ENCODE measurements at regions not wholly inside any gene's neighbourhood (a gene's known extent, or its start where the extent isn't known, plus 50 kb on each side); places are given as distances from the start of the nearest gene placed in this dataset.

DNA sequence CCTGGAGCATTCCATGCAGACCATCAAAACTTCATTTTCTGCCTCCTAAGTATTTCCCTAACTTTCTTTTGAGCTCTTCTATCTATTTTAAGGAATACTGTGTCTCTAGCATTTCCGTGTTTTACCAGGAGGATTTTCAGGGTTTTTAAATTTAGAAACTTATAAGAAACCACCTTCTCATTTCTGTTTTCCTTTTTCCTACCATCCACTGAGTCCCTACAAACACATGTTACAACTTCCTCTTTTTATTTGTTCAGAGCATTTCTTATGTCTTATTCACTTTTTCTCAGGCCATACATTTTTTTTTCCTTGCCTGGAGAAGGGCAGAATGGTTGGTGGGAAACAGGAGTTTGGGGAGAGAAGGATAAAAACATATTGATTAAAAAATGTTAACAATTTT, 130.0 kb upstream of the BMP5 start:
- DNase-seq (ENCODE audit: low spot score), result no peak

DNA sequence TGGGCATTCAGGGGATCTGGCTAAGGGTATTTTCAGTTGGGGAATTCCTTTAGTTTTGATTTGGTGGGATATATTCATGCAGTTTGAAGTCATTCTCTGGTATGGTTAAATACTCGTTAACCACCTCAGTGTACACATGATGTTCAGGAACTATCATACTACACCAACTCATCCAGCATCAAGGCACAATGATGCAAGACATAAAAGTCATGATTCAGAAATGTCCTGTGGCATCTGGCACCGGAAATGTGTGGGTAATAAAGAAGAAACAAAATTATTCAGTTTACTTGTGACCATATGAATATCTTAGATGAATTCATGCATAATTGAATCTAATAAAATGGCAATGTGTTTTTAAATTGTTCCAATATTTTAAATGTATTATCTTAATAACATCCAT, 129.0 kb upstream of the BMP5 start:
- no peak for DNase-seq (ENCODE audit: low spot score)

DNA sequence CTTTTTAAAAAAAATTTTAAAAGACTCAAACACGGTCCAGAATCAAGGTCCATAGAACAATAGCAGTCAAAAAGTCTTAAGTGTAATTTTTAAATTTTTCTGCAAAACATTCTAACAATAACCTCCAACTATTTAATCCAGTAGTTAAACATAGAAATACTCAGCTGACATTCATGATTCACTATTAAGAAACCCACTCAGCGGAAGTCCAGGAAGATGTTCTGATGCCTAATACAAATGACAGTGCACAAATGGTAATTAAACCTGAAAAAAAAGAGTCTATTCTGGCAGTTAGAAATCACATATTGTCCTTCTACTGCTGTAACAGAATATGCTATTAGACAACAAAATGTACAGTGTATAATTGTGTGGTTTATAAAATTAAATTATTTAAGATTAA, 128.2 kb upstream of the BMP5 start:
- DNase-seq (ENCODE audit: low spot score), result no peak

DNA sequence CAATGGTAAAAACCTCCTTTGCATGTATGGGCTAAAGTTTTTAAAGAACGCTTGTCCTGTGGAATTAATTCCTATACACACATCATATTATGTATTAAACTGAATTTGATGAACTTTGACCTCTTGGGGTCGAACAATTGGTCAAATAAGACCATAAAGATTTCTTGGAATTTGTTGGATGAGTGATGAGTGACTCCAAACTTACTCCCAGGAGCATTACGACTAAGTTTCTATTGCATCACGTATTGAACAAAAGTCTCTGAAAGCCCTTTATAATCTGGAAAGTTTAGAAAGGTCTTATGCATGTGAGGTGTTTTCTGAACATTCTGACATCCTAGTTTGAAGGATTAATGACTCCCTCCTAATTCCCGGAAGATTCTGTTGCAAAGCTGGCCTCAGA, 126.9 kb upstream of the BMP5 start:
- no peak for DNase-seq (ENCODE audit: low spot score)

DNA sequence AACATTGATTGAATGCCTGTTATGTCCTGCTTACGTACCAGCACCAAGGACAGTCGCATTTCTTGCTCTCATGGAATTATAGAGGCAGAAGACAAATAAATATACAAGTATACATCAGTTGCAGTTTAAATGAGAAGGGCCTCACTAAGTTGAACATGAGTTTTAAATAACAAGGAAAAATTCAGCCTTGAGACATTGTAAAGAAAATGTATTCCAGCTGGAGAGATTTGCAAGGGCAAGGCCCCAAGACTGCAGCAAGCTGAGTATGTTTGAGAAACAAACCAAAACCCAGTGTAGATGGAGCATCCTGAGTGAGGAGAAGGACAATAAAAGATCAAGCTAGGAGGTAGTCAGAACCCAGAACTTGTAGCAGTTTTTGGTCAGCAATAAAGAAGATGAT, 123.2 kb upstream of the BMP5 start:
- DNase-seq (ENCODE audit: low spot score), result no peak

DNA sequence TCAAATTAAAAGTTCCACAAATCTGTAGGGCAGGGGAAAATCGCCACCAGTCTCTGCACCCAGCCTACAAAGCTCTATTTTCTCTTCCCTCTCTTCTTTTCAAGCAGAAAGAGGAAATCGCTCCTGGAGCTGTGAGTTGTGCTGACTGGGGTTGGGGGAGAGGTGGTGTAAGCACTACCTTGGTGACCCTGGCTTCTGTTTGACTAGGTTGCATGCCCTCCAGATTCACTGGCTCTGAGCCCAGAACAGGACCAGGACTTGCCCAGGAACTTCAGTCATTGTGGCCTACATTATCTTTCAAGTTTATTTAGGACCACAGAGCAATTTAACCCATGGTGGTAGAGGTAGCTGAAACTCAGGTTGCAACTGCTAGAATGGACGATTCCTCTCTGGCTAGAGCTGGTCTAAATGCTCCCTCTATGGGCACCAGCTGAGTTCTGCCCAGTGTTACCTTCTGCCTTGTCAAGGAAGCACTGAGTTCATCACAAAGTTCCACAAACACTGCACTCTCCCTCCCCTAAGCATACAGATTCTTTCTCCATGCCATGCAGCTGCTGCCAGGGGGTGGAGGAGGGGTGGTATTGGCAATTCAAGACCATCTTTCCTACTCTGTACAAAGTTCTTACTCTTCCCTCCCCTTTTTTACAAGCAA, 122.0 kb upstream of the BMP5 start:
- DNase-seq (ENCODE audit: low spot score), result no peak

DNA sequence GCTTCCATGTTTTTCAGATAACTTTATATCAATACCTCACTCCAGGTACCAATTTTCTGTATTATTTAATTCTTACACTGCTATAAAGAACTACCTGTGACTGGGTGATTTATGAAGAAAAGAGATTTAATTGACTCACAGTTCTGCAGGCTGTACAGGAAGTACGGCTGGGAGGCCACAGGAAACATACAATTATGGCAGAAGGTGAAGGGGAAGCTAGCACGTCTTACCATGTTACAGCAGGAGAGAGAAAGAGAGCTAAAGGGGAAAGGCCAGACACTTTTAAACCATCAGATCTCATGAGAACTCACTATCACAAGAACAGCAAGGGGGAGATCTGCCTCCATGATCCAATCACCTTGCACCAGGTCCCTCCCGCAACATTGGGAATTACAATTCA, 119.1 kb upstream of the BMP5 start:
- DNase-seq (ENCODE audit: low spot score), result no peak

DNA sequence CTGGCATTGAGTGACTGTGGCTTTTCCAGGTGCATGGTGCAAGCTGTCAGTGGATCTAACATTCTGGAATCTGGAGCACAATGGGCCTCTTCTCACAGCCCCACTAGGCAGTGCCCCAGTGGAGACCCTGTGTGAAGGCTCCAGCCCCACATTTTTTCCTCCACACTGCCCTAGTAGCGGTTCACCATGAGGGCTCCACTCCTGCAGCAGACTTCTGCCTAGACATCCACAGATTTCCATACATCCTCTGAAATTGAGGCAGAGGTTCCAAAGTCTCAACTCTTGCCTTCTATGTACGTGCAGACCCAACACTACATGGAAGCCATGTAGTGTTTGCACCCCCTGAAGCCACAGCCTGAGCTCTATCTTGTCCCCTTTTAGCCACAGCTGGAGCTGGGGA, 118.0 kb upstream of the BMP5 start:
- DNase-seq (ENCODE audit: low spot score), result no peak

DNA sequence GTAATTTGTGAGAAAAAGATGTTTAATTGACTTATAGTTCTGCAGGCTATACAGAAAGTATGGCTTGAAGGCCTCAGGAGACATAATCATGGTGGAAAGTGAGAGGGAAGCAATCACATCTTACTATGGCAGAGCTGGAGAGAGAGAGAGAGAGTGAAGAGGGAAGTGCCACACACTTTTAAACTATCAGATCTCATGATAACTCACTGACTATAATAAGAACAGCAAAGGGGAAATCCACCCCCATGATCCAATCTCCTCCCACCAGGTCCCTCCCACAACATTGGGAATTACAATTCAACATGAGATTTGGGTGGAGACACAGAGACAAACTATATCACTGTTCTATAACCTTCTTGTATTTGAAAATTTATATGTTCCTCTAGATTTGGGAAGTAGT, 117.2 kb upstream of the BMP5 start:
- no peak for DNase-seq (ENCODE audit: low spot score)

DNA sequence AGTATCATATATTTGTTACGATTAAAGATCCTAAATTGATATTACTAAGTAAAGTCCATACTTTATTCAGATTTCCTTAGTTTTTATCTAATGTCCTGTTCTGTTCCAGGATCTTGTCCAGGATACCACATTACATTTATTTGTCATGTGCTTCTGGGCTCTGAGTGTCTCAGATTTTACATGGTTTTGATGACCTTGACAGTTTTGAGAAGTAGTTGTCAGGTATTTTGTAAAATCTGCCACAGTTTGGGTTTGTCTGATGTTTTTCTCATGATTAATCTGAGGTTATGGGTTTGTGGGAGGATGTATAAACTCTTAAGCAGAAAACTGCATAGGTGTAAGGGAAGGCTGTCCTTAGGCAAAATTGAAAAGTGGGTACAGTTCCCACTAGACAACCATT, 109.9 kb upstream of the BMP5 start:
- DNase-seq (ENCODE audit: low spot score), result no peak

DNA sequence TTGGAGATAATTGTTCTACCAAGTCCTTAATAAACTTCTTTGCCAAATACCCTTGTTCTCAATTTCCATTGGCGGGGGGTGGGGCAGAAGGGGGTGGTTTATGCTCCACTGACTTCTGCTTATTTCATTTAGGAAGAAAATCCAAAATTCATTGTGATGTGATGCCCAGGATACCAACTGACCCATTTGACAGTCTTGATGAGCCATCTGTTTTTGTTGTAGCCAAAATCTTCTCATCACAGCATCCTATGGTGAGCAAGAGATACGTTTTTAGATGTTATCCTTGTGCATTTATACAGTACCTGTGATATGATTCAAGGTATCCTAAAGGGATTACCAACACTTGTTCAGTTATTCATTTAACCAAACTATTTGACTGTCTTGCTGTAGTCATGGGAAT, 108.5 kb upstream of the BMP5 start:
- DNase-seq (ENCODE audit: low spot score), result no peak

DNA sequence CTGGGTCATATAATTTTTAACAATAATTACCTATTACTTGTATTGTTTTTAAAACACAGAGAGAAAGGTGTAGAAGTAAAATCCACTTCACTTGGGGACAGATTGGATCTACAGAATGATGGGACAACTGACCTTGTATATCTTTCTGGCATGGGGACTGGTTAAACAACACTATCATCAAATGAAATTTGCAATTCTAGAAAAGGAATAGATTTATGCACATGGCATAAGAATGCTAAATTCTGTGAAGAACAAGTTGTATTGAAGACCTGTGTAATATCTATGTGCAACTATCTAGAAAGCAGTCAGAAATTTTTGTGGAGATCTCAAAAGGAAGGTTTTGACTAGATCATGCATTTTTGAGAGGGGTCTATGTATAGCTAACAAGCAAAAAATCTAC, 106.3 kb upstream of the BMP5 start:
- no peak for DNase-seq (ENCODE audit: low spot score)

DNA sequence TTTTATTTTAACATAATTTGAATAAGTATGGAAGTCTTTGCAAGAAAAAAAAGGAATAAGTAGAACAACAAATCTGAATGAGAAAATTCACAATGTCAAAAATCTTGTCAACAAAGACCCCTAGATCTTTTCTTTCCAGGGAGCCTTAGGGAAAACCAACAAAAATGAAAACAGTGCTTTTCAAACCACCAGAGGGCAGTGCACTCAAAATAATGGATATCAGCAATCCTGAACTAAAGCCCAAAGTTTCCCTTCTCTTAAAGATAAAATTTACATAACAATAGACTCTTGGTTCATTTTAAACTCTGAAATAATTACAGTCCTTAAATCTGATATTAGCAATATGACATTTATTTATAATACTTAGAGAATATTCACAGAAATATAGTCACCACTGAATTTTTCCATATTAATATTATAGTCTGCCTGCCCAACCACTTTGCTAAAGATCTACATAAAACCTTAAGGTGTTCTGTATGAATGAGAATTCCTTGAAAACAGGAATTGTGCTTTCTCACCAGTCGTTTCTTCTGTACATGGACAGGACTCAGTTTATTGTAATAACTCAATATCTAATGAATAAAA, 105.3 kb upstream of the BMP5 start:
- no peak for DNase-seq (ENCODE audit: low spot score)

DNA sequence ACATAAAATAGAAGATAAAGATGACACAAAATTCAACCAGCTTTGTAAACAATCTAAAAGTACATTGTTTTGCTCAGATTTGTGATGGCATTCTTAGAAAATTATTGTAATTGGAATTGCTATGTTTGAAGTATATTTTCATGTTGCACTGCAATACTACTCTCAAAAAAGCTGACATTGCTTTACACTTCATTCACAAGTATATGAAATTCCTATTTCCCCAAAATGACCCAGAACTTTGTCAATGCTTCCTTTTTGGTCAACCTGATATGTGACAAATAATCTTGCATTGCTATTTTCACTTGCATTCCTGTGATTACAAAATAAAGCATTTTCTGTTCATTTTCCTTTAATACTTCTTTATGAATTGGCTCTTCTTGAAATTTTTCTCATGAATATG, 104.1 kb upstream of the BMP5 start:
- DNase-seq (ENCODE audit: low spot score), result no peak

DNA sequence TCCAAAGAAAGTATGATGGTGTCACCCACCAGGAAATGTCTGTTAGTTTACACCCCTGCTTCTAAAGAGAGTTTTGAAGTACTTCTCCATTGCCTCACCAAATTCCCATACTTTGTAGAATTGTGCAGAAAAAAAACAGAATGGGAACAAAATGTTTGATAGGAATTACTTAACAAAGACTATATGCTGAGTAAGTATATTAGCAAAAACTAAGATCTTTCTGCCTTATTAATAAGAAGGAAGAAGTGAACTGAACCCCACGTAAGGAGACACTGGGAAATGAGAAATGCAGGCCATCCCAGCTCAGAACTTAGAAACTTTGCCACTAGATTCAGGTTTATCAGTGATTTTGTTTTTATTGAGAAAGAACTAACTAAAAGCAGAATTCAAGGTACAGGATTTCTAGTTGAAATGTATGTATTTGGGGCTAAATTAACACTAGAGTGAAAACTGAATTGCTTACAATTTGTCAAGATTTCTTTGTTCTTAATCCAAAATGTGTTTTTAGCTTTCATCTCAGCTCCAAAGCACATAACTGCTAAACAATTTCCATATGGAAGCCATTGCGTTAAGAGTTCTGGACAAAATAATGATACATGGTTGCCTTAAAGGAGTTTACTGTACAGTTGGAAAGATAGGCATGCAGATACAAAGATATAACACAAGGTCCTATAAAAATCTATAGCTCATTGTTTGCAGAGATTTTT, 102.7 kb upstream of the BMP5 start:
- no peak for DNase-seq (ENCODE audit: low spot score)

DNA sequence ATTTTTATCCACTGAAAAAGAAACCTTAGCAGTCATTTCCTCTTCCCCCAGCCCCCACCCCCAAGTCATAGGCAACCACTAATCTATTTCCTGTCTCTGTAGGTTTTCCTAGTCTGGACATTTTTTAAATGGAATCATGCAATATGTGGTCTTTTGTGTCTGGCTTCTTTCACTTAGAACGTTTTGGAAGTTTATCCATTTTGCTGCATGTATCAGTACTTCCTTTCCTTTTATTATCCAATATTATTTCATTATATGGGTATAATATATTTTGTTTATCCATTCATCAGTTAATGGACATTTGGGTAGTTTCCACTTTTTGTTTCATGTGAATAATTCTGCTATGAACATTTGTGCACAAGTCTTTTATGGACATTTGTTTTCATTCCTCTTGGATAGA, 99.3 kb upstream of the BMP5 start:
- DNase-seq (ENCODE audit: low spot score), result no peak

DNA sequence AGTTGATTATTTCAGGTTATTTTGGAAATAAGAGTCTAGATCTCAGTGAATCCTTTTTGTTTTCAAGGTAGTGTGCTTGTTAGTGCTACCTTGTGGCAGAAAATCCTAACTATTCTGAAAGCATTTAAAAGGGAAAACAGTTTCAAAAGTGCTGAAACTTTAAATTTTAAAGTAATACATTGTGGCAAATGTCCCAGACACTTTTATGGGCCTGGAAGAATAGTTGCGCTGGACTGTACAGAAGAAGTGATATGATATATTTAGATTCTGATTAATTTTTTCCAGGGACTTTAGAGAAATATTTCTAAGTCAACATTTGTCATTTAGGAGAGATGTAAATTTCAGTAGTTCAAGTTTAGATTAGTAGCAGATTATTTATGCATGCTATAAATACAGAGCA, 96.7 kb upstream of the BMP5 start:
- DNase-seq (ENCODE audit: low spot score), result no peak

DNA sequence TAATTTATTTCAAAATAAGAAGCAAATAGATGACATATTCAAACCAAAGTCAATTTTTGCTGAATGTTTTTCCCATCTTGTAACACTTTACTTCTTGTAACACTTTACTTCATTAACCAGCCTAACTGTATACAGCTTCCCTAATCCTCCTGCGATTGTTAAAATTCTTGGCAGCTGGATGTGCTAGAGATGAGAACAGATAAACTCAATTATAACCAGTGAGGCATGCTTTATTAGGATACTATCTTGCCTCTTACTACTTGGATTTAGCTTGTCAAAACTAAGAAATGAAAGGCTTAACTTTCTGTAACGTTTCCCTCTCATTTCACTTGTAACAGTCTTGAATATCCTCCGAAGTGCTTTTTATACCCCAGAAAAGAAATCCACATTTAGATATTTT, 94.1 kb upstream of the BMP5 start:
- no peak for DNase-seq (ENCODE audit: low spot score)

DNA sequence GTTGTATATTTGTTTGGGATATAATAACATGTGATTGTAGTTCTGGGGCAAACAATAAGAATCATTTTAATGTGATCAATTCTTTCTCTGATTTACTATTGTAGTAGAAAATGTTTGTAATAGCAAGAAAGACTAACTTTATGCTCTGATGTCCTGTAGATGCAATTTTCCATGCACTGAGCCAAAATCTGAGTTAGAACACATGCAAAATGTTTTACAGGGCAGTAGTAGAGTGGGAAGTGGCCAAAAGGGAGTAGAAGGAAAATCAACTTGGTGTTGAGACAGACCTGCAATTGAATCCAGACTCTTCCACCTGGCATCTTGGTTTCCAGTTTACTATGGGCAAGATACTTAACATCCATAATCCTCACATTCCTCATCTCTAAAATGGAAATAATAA, 93.5 kb upstream of the BMP5 start:
- DNase-seq (ENCODE audit: low spot score), result no peak

DNA sequence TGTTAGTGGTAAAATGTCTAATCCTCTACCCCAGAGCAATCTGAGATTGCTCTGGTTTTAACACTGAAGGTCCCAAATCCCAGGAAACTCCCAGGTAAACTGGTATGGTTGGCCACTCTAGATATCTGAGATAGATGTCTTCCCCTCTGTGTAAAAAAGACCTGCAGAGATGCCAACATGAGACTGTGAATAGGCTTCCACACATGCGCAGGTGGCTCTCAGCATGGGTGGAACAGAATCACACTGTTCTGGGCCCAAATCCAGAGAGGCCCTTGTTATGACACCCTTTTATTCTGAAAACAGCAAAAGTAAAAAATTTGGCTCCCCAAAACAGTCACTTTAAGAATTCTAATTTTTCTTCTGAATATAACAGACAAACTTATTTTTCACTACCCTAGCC, 88.7 kb upstream of the BMP5 start:
- DNase-seq (ENCODE audit: low spot score), result no peak

DNA sequence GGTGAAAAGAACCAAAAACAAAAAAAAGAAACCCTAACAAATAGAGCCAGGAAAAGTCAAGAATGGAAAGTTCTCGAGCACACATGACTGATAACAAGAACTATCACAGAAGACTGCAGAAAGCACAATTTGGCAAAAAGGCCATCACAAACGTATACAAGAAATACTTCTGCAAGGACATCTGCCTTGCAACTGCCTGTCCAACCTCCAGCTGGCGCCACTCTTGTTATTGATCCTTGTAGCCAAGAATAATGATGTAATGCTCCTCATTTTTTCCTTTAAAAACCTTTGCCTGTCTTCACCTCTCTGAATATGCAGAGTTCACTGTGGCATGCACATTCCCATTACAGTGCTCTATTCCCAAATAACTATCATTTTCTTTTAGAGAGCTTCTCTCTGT, 87.9 kb upstream of the BMP5 start:
- DNase-seq (ENCODE audit: low spot score), result no peak

DNA sequence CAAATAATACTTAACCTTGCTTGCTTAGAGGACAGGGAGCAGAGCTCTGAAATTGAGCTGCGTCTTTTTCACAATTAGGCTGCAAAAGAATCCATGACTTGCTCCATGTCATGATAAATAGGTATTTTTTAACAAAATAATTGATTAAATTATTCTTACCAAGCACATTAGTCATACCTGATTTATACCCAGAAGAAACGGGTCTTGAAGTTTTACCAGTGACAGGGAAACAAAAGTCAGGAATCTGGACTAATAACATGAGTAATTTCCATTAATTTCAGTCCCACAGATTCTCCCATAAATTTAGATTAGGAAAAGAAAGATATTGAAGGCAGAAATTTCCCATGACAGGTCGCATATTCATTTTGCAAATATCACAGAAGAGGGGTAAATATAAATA, 85.0 kb upstream of the BMP5 start:
- no peak for DNase-seq (ENCODE audit: low spot score)

DNA sequence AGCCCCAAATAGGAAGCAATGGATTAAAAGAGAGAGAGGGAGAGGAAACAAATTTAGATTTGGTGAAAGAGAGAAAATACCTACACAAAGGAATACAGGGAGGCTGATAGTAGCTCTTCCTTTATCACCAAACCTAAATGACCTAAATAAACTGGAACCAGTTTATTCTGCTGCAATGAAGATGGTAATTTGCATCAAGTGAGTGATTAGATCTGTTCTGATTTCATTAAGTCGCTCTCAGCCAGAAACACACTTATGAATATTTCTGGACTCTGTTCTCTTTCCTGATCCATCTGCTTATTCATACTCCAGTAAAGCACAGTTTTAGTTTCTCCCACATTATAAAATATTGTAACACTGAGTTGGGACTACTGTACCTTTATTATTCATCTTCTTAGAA, 83.4 kb upstream of the BMP5 start:
- DNase-seq (ENCODE audit: low spot score), result no peak

DNA sequence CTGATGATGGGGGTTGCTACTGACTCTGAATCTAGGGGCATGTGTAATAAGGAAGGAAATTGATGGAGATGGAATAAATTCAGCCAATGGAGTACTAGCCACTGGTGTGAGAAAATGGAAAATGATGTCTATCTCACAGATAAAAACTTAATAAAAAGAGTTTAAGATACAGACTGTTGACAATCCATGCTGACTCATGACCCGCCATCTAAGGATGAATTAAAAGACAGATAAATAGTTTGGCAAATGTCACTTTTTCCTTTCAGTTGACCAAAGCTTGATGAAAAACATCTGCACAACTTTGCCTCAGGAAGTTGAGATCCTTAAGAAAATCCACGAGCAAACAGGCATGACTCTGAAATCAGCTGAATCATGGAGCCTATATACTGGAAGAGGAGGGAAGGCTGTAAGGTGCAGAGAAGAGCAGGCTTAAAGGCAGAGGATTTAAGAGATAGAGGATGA, 82.6 kb upstream of the BMP5 start:
- no peak for DNase-seq (ENCODE audit: low spot score)
